ENCODE measurements at regions not wholly inside any gene's neighbourhood (a gene's known extent, or its start where the extent isn't known, plus 50 kb on each side); places are given as distances from the start of the nearest gene placed in this dataset.

DNA sequence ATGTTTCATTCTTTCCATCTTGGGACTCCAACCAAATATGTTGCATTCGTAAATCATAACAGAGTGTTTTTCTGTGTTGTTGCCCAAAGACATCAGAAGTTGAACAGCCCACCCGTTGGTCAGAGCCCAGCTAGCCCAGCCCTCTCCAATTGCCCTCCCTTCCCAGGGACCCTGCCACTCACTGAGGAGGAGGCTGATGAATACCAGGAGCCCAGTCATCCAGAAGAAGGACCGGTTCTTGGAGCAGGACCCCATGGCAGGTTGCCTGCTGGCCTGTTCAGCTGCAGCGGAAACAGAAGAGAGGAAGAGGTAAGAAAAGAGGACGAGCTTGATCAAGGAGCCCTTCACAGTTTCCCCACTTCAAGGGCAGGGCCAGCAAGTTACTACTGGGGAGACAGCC lies 172.2 kb upstream of the ETV3 start:
- no peak for TF ChIP-seq EZH2 (IDR thresholded peaks at IDR 0.05; ENCODE audit: low read length, missing control alignments)
- TF ChIP-seq, protein P1, sequence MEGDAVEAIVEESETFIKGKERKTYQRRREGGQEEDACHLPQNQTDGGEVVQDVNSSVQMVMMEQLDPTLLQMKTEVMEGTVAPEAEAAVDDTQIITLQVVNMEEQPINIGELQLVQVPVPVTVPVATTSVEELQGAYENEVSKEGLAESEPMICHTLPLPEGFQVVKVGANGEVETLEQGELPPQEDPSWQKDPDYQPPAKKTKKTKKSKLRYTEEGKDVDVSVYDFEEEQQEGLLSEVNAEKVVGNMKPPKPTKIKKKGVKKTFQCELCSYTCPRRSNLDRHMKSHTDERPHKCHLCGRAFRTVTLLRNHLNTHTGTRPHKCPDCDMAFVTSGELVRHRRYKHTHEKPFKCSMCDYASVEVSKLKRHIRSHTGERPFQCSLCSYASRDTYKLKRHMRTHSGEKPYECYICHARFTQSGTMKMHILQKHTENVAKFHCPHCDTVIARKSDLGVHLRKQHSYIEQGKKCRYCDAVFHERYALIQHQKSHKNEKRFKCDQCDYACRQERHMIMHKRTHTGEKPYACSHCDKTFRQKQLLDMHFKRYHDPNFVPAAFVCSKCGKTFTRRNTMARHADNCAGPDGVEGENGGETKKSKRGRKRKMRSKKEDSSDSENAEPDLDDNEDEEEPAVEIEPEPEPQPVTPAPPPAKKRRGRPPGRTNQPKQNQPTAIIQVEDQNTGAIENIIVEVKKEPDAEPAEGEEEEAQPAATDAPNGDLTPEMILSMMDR (conservative IDR thresholded peaks at IDR 0.05 in 1 of 2, IDR thresholded peaks at IDR 0.05 in 1 of 2; ENCODE audit: low read depth in 1 of 2, low read length in 2 of 2): no peak

DNA sequence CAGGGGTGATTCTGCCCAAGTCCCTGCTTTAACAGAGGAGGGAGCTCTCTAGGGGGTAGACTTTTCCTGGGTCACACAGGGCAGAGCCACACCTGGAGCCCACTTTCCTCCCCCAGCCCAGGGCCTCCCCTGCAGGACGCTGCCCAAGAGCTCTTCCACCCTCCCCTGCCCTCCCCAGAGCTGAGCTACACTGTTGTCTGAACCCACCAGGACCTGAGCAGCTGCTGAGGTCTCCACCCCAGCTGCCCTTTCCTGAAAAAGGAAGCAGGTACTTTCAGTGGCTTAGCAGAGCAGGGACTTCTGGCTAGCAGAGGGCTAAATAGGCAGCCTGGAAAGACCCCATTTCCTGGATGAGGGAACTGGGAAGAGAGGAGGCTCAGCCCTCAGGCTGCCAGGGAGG lies 169.3 kb upstream of the ETV3 start:
- no peak overlapping the region for H3K27ac ChIP-seq (ENCODE audit: insufficient read depth, low read length)
- H3K9ac ChIP-seq (ENCODE audit: insufficient read depth, low read length): no peak overlapping the region
- no peak overlapping the region for H3K4me3 ChIP-seq (replicated peaks in 1 of 4; ENCODE audit: control extremely low read depth in 1 of 4, insufficient read depth in 1 of 4, low read depth in 3 of 4, low read length in 4 of 4)
- no peaks in the 10 kb centered on the region for H3K36me3 ChIP-seq (ENCODE audit: control insufficient read depth, insufficient read depth, low read length)
- TF ChIP-seq EZH2 (IDR thresholded peaks at IDR 0.05; ENCODE audit: low read length, missing control alignments): no peak
- TF ChIP-seq, protein P1 (conservative IDR thresholded peaks at IDR 0.05 in 1 of 2, IDR thresholded peaks at IDR 0.05 in 1 of 2; ENCODE audit: low read depth in 1 of 2, low read length in 2 of 2): no peak
- H3K79me2 ChIP-seq (ENCODE audit: control insufficient read depth, insufficient read depth, low read length): no peaks in the 10 kb centered on the region
- H4K20me1 ChIP-seq (ENCODE audit: control insufficient read depth, extremely low read depth, insufficient read depth, low read length): peaks cover under 1% of the 10 kb centered on the region
- H3K4me2 ChIP-seq (ENCODE audit: extremely low read depth, insufficient read depth, low read length): no peak overlapping the region
- no peak overlapping the region for H2AFZ ChIP-seq (ENCODE audit: low read length)
- H3K27me3 ChIP-seq (ENCODE audit: control insufficient read depth, insufficient read depth, low read length): no peaks in the 10 kb centered on the region
- no peaks in the 10 kb centered on the region for H3K9me3 ChIP-seq (ENCODE audit: control insufficient read depth, insufficient read depth, low read depth, low read length)
- DNase-seq (ENCODE audit: low read depth in 2 of 2): no peak
- no peaks in the 10 kb centered on the region for H3K4me1 ChIP-seq (ENCODE audit: control insufficient read depth, extremely low read depth, insufficient read depth, low read length)

More for the DNA sequence above, 172.2 kb upstream of the ETV3 start:
- no peak overlapping the region for H3K27ac ChIP-seq (ENCODE audit: insufficient read depth, low read length)
- no peaks in the 10 kb centered on the region for H3K36me3 ChIP-seq (ENCODE audit: control insufficient read depth, insufficient read depth, low read length)
- H4K20me1 ChIP-seq (ENCODE audit: control insufficient read depth, extremely low read depth, insufficient read depth, low read length): peaks cover 3% of the 10 kb centered on the region
- DNase-seq (ENCODE audit: low read depth in 2 of 2): peak in 1 of 2 donors; percentile 8
- no peak overlapping the region for H3K4me2 ChIP-seq (ENCODE audit: extremely low read depth, insufficient read depth, low read length)
- no peaks in the 10 kb centered on the region for H3K4me1 ChIP-seq (ENCODE audit: control insufficient read depth, extremely low read depth, insufficient read depth, low read length)
- no peak overlapping the region for H3K9ac ChIP-seq (ENCODE audit: insufficient read depth, low read length)
- no peaks in the 10 kb centered on the region for H3K27me3 ChIP-seq (ENCODE audit: control insufficient read depth, insufficient read depth, low read length)
- H3K9me3 ChIP-seq (ENCODE audit: control insufficient read depth, insufficient read depth, low read depth, low read length): no peaks in the 10 kb centered on the region
- H3K4me3 ChIP-seq (replicated peaks in 1 of 4; ENCODE audit: control extremely low read depth in 1 of 4, insufficient read depth in 1 of 4, low read depth in 3 of 4, low read length in 4 of 4): no peak overlapping the region
- no peak overlapping the region for H2AFZ ChIP-seq (ENCODE audit: low read length)
- H3K79me2 ChIP-seq (ENCODE audit: control insufficient read depth, insufficient read depth, low read length): no peaks in the 10 kb centered on the region

DNA sequence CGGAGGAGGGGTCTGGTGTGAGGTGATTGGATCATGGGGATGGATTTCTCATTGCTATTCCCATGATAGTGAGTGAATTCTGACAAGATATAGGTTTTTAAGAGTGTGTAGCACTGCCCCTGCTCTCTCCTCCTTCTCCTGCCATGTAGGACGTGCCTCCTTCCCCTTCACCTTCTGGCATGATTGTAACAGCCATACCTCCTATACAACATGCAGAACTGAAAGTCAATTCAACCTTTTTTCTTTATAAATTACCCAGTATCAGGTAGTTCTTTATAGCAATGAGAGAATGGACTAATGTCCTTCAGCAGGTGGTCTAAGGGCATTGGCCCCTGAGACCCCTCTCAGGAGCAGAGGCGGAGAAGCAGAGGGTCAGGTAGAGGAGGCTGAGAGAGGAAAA lies 168.7 kb upstream of the ETV3 start:
- H3K9me3 ChIP-seq (ENCODE audit: control insufficient read depth, insufficient read depth, low read depth, low read length): no peaks in the 10 kb centered on the region
- H3K4me2 ChIP-seq (ENCODE audit: extremely low read depth, insufficient read depth, low read length): no peak overlapping the region
- DNase-seq (ENCODE audit: low read depth in 2 of 2): no peak

More for the DNA sequence above, 168.7 kb upstream of the ETV3 start:
- Histone ChIP-seq H3K9ac (ENCODE audit: insufficient read depth, low read length) (no peak overlapping the region), H2AFZ (ENCODE audit: low read length) (no peak overlapping the region), H3K36me3 (ENCODE audit: control insufficient read depth, insufficient read depth, low read length) (no peaks in the 10 kb centered on the region), H3K4me3 (replicated peaks in 1 of 4; ENCODE audit: control extremely low read depth in 1 of 4, insufficient read depth in 1 of 4, low read depth in 3 of 4, low read length in 4 of 4) (no peak overlapping the region), H3K27ac (ENCODE audit: insufficient read depth, low read length) (no peak overlapping the region), H3K79me2 (ENCODE audit: control insufficient read depth, insufficient read depth, low read length) (no peaks in the 10 kb centered on the region), H4K20me1 (ENCODE audit: control insufficient read depth, extremely low read depth, insufficient read depth, low read length) (no peaks in the 10 kb centered on the region), H3K4me1 (ENCODE audit: control insufficient read depth, extremely low read depth, insufficient read depth, low read length) (no peaks in the 10 kb centered on the region), H3K27me3 (ENCODE audit: control insufficient read depth, insufficient read depth, low read length) (no peaks in the 10 kb centered on the region)
- no peak for TF ChIP-seq EZH2 (IDR thresholded peaks at IDR 0.05; ENCODE audit: low read length, missing control alignments)
- TF ChIP-seq, protein P1 (conservative IDR thresholded peaks at IDR 0.05 in 1 of 2, IDR thresholded peaks at IDR 0.05 in 1 of 2; ENCODE audit: low read depth in 1 of 2, low read length in 2 of 2): no peak

All from fibroblast of lung (primary cell).